Fibroblast of lung (primary cell): ENCODE measurements at regions not wholly inside any gene's neighbourhood (a gene's known extent, or its start where the extent isn't known, plus 50 kb on each side); places are given as distances from the start of the nearest gene placed in this dataset.

ENCODE experiments used
- CTCF ChIP-seq, 2 donors: IDR thresholded peaks in 1 of 2; conservative IDR thresholded peaks in 1 of 2; 1 replicate in 1 of 2; 2 replicates in 1 of 2; pipeline ENCODE4 v1.5.1; 2011 to 2012; ENCODE audit warnings: low read length in 2 of 2, control low read depth in 1 of 2, inconsistent platforms in 1 of 2, low read depth in 1 of 2, mild to moderate bottlenecking in 1 of 2
- EZH2 ChIP-seq: IDR thresholded peaks from 2 replicates; pipeline ENCODE4 v1.5.1; 2012; ENCODE audit warnings: low read length, control low read depth, mild to moderate bottlenecking; ENCODE audit errors: missing control alignments

GRCh38 chr4:98749206-98749605 is 90.8 kb upstream of the TSPAN5 start:
- TF ChIP-seq CTCF (conservative IDR thresholded peaks at IDR 0.05 in 1 of 2, IDR thresholded peaks at IDR 0.05 in 1 of 2; ENCODE audit: low read depth in 1 of 2, low read length in 2 of 2) (no peak), EZH2 (no peak)
